Endothelial cell of umbilical vein (primary cell): ENCODE measurements at regions not wholly inside any gene's neighbourhood (a gene's known extent, or its start where the extent isn't known, plus 50 kb on each side); places are given as distances from the start of the nearest gene placed in this dataset.

Experiments
- BruUV-seq: library from RNA; stranded (reverse); fragments of 400-500 nt; replicated peaks from 2 replicates; lab custom pipeline; 2021; lab: Mats Ljungman, UMichigan
- CTCF ChIA-PET: fragments of 300-600, 350-600 bp; sonication (Branson Sonifier 250); formaldehyde crosslinking; loops from one replicate; lab custom pipeline; 2021; ENCODE audit warnings: antibody characterized with exemption, inconsistent platforms; lab: Charles Lee
- POLR2A ChIA-PET: fragments of 300-600, 350-600 bp; sonication (Branson Sonifier 250); formaldehyde crosslinking; loops from one replicate; lab custom pipeline; 2021; ENCODE audit warnings: antibody characterized with exemption, inconsistent platforms; lab: Charles Lee
- DNase-seq: peaks from one replicate; pipeline ENCODE4 v3.0.0-alpha.2; 2011; ENCODE audit warnings: low read depth, low spot score
- FAIRE-seq: peaks from 2 replicates; lab custom pipeline; 2011; peaks lifted over from hg19 to GRCh38; lab: Jason Lieb, UNC
- H2AFZ ChIP-seq: 2 replicates; pipeline ENCODE4 v1.6.0; 2012; ENCODE audit warnings: low read depth, low read length, control low read depth, inconsistent platforms
- H3K27ac ChIP-seq: 2 replicates; pipeline ENCODE4 v1.5.1; 2011; ENCODE audit warnings: low read depth, mild to moderate bottlenecking, control low read depth, low read length, moderate library complexity; ENCODE audit not compliant: insufficient read depth
- H3K27me3 ChIP-seq, 2 experiments: 2 replicates each; pipeline versions ENCODE4 v1.6.0 to v1.6.1; 2011; ENCODE audit warnings: low read length in 2 of 2, mixed read lengths in 1 of 2; ENCODE audit not compliant: control insufficient read depth in 2 of 2, insufficient read depth in 2 of 2
- H3K36me3 ChIP-seq, 2 experiments: 2 replicates in 1 of 2; 3 replicates in 1 of 2; pipeline ENCODE4 v1.5.1; 2011; ENCODE audit warnings: low read length in 2 of 2, mild to moderate bottlenecking in 1 of 2, moderate library complexity in 1 of 2; ENCODE audit not compliant: control insufficient read depth in 2 of 2, insufficient read depth in 2 of 2; ENCODE audit errors: extremely low read depth in 1 of 2
- H3K4me1 ChIP-seq: 3 replicates; pipeline ENCODE4 v1.5.1; 2011; ENCODE audit warnings: mild to moderate bottlenecking, low read length; ENCODE audit not compliant: control insufficient read depth, insufficient read depth; ENCODE audit errors: extremely low read depth
- H3K4me2 ChIP-seq: 2 replicates; pipeline ENCODE4 v1.6.1; 2011; ENCODE audit warnings: low read length, control low read depth, mixed read lengths; ENCODE audit not compliant: insufficient read depth
- H3K4me3 ChIP-seq, 3 experiments: fragments of 200-600 bp in 1 of 3; sonication (generic), shearing (Covaris generic) in 1 of 3; replicated peaks in 1 of 3; 2 replicates each; pipeline ENCODE4 v1.5.1; 2011 to 2016; ENCODE audit warnings: control low read depth in 3 of 3, low read length in 3 of 3, mild to moderate bottlenecking in 2 of 3, inconsistent platforms in 1 of 3, low read depth in 1 of 3, moderate library complexity in 1 of 3; ENCODE audit not compliant: insufficient read depth in 1 of 3
- H3K79me2 ChIP-seq: 2 replicates; pipeline ENCODE4 v1.6.0; 2012; ENCODE audit warnings: low read length, inconsistent platforms; ENCODE audit not compliant: control insufficient read depth, insufficient read depth
- H3K9ac ChIP-seq: replicated peaks from 2 replicates; pipeline ENCODE3; 2011; ENCODE audit warnings: low read length, control low read depth; ENCODE audit not compliant: insufficient read depth; ENCODE audit errors: extremely low read depth
- H3K9me1 ChIP-seq: replicated peaks from 3 replicates; pipeline ENCODE4 v1.6.0; 2011; ENCODE audit warnings: mild to moderate bottlenecking, low read length; ENCODE audit not compliant: control insufficient read depth, insufficient read depth; ENCODE audit errors: extremely low read depth
- H3K9me3 ChIP-seq: replicated peaks from 2 replicates; pipeline ENCODE4 v1.5.1; 2012; ENCODE audit warnings: low read length, inconsistent platforms; ENCODE audit not compliant: control insufficient read depth, insufficient read depth
- H4K20me1 ChIP-seq: replicated peaks from 2 replicates; pipeline ENCODE3; 2011; ENCODE audit warnings: mild to moderate bottlenecking, low read length; ENCODE audit not compliant: control insufficient read depth, insufficient read depth; ENCODE audit errors: extremely low read depth
- EZH2 ChIP-seq: IDR thresholded peaks from 2 replicates; pipeline ENCODE4 v1.6.1; 2012; ENCODE audit warnings: borderline replicate concordance, low read depth, mild to moderate bottlenecking, moderate library complexity, low read length, inconsistent platforms; ENCODE audit not compliant: severe bottlenecking
- FOS ChIP-seq: IDR thresholded peaks from 2 replicates; pipeline ENCODE4 v1.6.1; 2011; ENCODE audit warnings: mild to moderate bottlenecking, low read length, moderate library complexity, borderline replicate concordance; ENCODE audit not compliant: insufficient read depth
- GATA2 ChIP-seq: IDR thresholded peaks from 2 replicates; pipeline ENCODE4 v1.7.0; 2011; ENCODE audit warnings: low read depth, mild to moderate bottlenecking, moderate library complexity, mixed read lengths, low read length; ENCODE audit not compliant: insufficient read length, insufficient read depth
- JUN ChIP-seq: IDR thresholded peaks from 2 replicates; pipeline ENCODE4 v1.6.1; 2011; ENCODE audit warnings: borderline replicate concordance, low read depth; ENCODE audit not compliant: insufficient read length, insufficient read depth
- MYC ChIP-seq: IDR thresholded peaks from one replicate; pipeline ENCODE4 v1.6.1; 2011; ENCODE audit warnings: mild to moderate bottlenecking, low read depth, low read length
- POLR2A ChIP-seq: IDR thresholded peaks from 2 replicates; pipeline ENCODE4 v1.6.1; 2012; ENCODE audit warnings: low read depth, mild to moderate bottlenecking, control low read depth, low read length
- POLR2AphosphoS5 ChIP-seq: IDR thresholded peaks from 2 replicates; pipeline ENCODE4 v1.6.1; 2012; ENCODE audit warnings: low read depth, mild to moderate bottlenecking, control low read depth, low read length, moderate library complexity; ENCODE audit not compliant: insufficient read depth
- dilution Hi-C: fragments of 300-500 bp; cut with MboI; formaldehyde crosslinking; loops from one replicate; pipeline ENCODE4 v1.15.0; 2019; ENCODE audit warnings: low sequenced_read_pairs; ENCODE audit not compliant: extremely low pct_ligation_motif_present
- intact Hi-C: fragments of 100-400 bp; cut with micrococcal nuclease; formaldehyde crosslinking; loops from one replicate; pipeline ENCODE4 v1.10.0; 2022
- TF ChIP-seq, protein P1 (sequence below): IDR thresholded peaks from 2 replicates; pipeline ENCODE4 v1.6.1; 2011; ENCODE audit not compliant: insufficient read depth, insufficient read length
- TF ChIP-seq, protein P2 (sequence below), 2 donors: IDR thresholded peaks; 1 replicate in 1 of 2; 2 replicates in 1 of 2; pipeline ENCODE4 v1.5.1; 2011; ENCODE audit warnings: low read length in 2 of 2, mild to moderate bottlenecking in 2 of 2, moderate library complexity in 2 of 2, control low read depth in 1 of 2, inconsistent platforms in 1 of 2, low read depth in 1 of 2; ENCODE audit not compliant: insufficient read depth in 1 of 2; ENCODE audit errors: extremely low read depth in 1 of 2

DNA sequence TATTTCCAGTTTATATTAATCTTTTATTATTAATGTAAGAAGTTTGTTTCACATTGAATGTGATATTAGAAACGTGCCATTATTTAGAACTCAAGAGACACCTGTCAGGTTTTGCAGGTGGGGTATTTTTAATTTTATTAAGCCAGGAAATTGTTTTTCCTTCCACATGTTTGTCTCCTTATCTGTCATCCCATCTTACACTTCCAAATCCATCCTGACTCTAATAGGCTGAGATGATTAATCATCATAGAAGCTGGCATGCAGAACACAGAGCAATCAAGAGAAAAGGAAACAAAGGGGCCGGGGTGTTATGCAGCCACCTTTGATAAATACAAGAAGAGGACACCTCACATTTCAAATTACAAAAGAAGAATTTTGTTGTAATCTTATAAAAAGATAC, 506.5 kb downstream of the ISL1 start:
- dilution Hi-C loops = no loop called here
- H3K9me1 ChIP-seq = no peaks in the 10 kb centered on the region
- CTCF ChIA-PET = no interaction called here
- no peaks in the 10 kb centered on the region for H3K36me3 ChIP-seq
- H3K27me3 ChIP-seq = no peaks in the 10 kb centered on the region
- POLR2A ChIA-PET = no interaction called here
- DNase-seq (no peak), FAIRE-seq (no peak)
- no peak overlapping the region for H3K9ac ChIP-seq
- H2AFZ ChIP-seq = no peak overlapping the region
- H4K20me1 ChIP-seq = no peaks in the 10 kb centered on the region
- no peak overlapping the region for H3K27ac ChIP-seq
- no peaks in the 10 kb centered on the region for H3K9me3 ChIP-seq
- H3K4me3 ChIP-seq = no peak overlapping the region
- no peaks in the 10 kb centered on the region for H3K79me2 ChIP-seq
- no TSS peak for BruUV-seq
- intact Hi-C loops = no loop called here
- H3K4me1 ChIP-seq = no peaks in the 10 kb centered on the region
- TF ChIP-seq, protein P1, sequence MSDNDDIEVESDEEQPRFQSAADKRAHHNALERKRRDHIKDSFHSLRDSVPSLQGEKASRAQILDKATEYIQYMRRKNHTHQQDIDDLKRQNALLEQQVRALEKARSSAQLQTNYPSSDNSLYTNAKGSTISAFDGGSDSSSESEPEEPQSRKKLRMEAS = no peak
- TF ChIP-seq FOS (no peak), JUN (no peak), EZH2 (no peak), MYC (no peak), POLR2AphosphoS5 (no peak), POLR2A (no peak), GATA2 (no peak)
- TF ChIP-seq, protein P2, sequence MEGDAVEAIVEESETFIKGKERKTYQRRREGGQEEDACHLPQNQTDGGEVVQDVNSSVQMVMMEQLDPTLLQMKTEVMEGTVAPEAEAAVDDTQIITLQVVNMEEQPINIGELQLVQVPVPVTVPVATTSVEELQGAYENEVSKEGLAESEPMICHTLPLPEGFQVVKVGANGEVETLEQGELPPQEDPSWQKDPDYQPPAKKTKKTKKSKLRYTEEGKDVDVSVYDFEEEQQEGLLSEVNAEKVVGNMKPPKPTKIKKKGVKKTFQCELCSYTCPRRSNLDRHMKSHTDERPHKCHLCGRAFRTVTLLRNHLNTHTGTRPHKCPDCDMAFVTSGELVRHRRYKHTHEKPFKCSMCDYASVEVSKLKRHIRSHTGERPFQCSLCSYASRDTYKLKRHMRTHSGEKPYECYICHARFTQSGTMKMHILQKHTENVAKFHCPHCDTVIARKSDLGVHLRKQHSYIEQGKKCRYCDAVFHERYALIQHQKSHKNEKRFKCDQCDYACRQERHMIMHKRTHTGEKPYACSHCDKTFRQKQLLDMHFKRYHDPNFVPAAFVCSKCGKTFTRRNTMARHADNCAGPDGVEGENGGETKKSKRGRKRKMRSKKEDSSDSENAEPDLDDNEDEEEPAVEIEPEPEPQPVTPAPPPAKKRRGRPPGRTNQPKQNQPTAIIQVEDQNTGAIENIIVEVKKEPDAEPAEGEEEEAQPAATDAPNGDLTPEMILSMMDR (IDR thresholded peaks at IDR 0.05; ENCODE audit: extremely low read depth in 1 of 2, insufficient read depth in 1 of 2, low read depth in 1 of 2, low read length in 2 of 2) = no peak
- H3K4me2 ChIP-seq = no peak overlapping the region
